ENCODE measurements at regions not wholly inside any gene's neighbourhood (a gene's known extent, or its start where the extent isn't known, plus 50 kb on each side); places are given as distances from the start of the nearest gene placed in this dataset.

DNA sequence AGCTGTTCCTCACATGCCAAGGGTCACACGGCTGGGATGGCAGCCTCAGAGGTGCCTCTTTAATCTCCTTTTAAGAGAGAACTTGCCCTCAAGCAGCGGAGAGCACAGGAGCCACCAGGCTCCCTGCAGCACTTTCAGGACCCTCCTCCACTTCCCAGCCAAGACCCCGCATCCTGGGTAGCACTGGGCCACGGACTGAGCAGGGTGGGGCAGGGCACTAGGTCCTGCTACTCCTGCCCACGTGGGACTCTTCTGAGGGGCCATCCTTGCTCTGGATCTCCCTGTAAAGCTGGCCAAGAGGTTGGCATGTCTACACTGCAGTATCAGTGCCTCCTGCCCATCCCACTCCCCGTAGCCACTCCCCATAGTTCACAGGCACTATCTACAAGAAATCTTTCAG is 175.3 kb upstream of the GLI2 start:
- Histone ChIP-seq H3K36me3 (no peaks in the 10 kb centered on the region), H3K27me3 (no peaks in the 10 kb centered on the region)
- no peak for ATAC-seq

DNA sequence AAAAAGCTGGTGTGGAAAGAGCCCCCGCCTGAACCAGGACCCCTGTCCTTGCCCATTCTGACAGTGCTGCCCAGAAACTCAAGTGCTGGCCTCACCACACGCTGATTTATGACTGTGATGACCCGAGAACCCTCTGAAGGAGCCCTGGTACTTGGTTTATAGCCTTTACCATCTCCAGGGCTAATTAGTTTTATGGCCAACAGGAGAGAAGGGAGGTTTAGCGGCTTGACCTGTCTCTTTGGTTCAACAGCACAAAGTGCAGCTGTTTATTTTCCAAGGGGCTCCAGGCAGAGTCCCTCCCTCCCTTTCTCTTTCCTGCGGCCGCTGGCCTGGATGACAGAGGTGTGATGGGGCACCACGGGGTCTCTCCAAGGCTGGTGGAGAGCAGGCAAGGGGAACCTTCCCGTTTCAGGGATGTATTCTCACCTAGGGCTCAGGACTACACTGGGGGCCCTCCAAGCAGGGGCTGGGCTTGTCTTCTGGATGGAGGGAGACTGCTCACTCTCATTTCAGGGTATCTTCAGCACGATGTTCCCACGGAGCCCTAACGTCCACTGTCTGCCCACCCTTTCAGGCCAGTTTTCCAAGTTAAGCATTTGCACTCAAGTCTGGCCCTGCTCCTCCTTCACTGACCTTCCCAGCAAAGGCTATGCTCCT is 174.2 kb upstream of the GLI2 start:
- Histone ChIP-seq H3K36me3 (no peaks in the 10 kb centered on the region), H3K27ac (no peak overlapping the region), H3K27me3 (no peaks in the 10 kb centered on the region), H3K4me1 (peaks cover 0 to 21% (median 7%) of the 10 kb centered on the region in 3 donors), H3K4me3 (no peak overlapping the region), H3K9me3 (no peaks in the 10 kb centered on the region)
- no peak for ATAC-seq
- TF ChIP-seq, protein P1, sequence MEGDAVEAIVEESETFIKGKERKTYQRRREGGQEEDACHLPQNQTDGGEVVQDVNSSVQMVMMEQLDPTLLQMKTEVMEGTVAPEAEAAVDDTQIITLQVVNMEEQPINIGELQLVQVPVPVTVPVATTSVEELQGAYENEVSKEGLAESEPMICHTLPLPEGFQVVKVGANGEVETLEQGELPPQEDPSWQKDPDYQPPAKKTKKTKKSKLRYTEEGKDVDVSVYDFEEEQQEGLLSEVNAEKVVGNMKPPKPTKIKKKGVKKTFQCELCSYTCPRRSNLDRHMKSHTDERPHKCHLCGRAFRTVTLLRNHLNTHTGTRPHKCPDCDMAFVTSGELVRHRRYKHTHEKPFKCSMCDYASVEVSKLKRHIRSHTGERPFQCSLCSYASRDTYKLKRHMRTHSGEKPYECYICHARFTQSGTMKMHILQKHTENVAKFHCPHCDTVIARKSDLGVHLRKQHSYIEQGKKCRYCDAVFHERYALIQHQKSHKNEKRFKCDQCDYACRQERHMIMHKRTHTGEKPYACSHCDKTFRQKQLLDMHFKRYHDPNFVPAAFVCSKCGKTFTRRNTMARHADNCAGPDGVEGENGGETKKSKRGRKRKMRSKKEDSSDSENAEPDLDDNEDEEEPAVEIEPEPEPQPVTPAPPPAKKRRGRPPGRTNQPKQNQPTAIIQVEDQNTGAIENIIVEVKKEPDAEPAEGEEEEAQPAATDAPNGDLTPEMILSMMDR (IDR thresholded peaks at IDR 0.05): no peak
- TF ChIP-seq POLR2AphosphoS5 (IDR thresholded peaks at IDR 0.05): no peak
- no peak for TF ChIP-seq EP300 (IDR thresholded peaks at IDR 0.05)
- no peak for TF ChIP-seq POLR2A (IDR thresholded peaks at IDR 0.05)
- WGBS, 2 donors (ENCODE audit: low coverage in 1 of 2): 69 to 81% methylated on average over 4 to 8 of the region's 11 CpGs

More for the DNA sequence above, 175.3 kb upstream of the GLI2 start:
- TF ChIP-seq EP300 (IDR thresholded peaks at IDR 0.05) (no peak), POLR2A (IDR thresholded peaks at IDR 0.05) (no peak), POLR2AphosphoS5 (IDR thresholded peaks at IDR 0.05) (no peak)
- TF ChIP-seq, protein P1 (IDR thresholded peaks at IDR 0.05): no peak
- no peaks in the 10 kb centered on the region for H3K9me3 ChIP-seq
- H3K4me1 ChIP-seq: peaks cover 0 to 9% (median 0%) of the 10 kb centered on the region in 3 donors
- WGBS, 2 donors (ENCODE audit: low coverage in 1 of 2): 80 to 90% methylated on average over 1 to 2 of the region's 6 CpGs
- H3K27ac ChIP-seq: no peak overlapping the region
- no peak overlapping the region for H3K4me3 ChIP-seq

DNA sequence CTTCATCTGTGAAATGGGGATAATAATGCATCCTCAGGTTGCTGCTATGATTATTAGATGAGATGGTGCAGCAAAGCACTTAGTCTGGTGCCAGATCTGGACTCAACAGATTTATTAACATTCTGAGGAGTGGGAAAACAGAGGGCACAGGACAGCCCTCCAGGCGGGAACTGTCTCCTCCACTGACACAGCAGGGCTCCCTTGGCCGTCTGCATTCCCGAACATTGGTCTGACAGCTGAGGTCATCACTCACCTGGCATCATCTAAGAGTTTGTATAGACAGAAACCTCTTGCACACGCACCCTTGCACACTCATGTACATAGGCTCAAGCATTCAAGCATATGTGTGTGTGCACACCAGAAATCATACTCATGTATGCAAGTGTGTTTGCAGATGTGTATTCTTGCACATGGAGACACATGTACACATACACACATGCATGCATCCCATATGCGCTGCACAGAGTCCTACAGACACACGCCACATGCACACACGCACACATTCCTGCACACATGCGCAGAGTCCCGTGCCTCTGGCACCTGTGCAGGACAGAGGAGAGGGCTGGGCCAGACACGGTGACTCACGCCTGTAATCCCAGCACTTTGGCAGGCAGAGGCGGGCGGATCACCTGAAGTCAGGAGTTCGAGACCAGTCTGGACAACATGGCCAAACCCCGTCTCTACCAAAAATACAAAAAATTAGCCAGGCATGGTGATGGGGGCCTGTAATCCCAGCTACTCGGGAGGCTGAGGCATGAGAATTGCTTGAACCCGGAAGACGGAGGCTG is 173.3 kb upstream of the GLI2 start:
- Histone ChIP-seq H3K27me3 (no peaks in the 10 kb centered on the region), H3K4me1 (peaks cover 0 to 30% (median 10%) of the 10 kb centered on the region in 3 donors), H3K36me3 (no peaks in the 10 kb centered on the region), H3K27ac (no peak overlapping the region), H3K9me3 (no peaks in the 10 kb centered on the region), H3K4me3 (no peak overlapping the region)
- WGBS, 2 donors (ENCODE audit: low coverage in 1 of 2): 87 to 97% methylated on average over 4 to 11 of the region's 18 CpGs
- ATAC-seq: no peak
- TF ChIP-seq POLR2A (IDR thresholded peaks at IDR 0.05) (no peak), POLR2AphosphoS5 (IDR thresholded peaks at IDR 0.05) (no peak), EP300 (IDR thresholded peaks at IDR 0.05) (no peak)
- TF ChIP-seq, protein P1 (IDR thresholded peaks at IDR 0.05): no peak

DNA sequence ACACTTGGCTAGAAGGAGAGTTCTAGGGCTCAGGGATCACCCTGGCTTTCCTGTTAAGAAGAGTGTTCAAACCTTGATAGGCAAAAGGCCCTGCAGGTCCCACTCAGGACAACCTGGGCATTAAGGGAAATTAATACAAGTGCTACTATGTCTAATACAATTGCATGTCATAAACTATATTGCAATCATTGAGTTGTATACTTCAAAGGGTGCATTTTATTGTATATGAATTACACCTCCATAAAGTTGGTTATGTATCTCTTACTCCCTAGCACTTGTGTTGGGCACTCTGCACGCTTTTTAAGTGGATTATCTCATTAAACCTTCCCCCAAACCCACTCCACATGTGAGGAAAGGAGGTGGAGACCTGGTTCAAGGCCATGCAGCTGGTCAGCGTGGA is 172.1 kb upstream of the GLI2 start:
- H3K4me1 ChIP-seq: peaks cover 0 to 41% (median 10%) of the 10 kb centered on the region in 3 donors
- H3K27ac ChIP-seq: no peak overlapping the region
- no peaks in the 10 kb centered on the region for H3K27me3 ChIP-seq
- ATAC-seq: no peak
- H3K36me3 ChIP-seq: no peaks in the 10 kb centered on the region
- 94% methylated on average over 2 of the region's 2 CpGs; no CpG with 5 or more reads in 1 of the 2 donors for WGBS, 2 donors (ENCODE audit: low coverage in 1 of 2)
- TF ChIP-seq, protein P1 (IDR thresholded peaks at IDR 0.05): no peak
- no peaks in the 10 kb centered on the region for H3K9me3 ChIP-seq
- H3K4me3 ChIP-seq: no peak overlapping the region

All from gastroesophageal sphincter (tissue), 4 donors.